ENCODE measurements at regions not wholly inside any gene's neighbourhood (a gene's known extent, or its start where the extent isn't known, plus 50 kb on each side); places are given as distances from the start of the nearest gene placed in this dataset.

DNA sequence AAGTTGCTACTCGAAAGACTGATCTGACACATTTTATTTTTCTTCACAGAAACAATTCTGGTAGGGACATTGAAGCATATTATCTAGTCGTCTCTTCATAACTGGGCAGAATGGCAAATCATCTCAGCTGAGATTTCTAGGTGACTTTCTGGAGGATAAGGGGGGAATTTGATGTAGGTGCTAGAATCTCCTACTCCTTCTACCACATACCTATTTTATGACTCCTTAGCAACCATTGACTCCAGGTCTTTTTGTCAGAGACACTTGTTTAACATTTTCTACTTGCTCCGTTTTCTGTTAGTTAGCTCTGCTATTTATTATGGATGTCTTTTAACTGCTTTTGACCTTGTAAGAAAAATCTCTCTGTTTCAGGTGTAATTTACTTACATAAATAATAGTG lies 380.9 kb upstream of the SEMA3C start:
- H3K4me3 ChIP-seq (replicated peaks in 1 of 3) = no peak overlapping the region
- H3K4me1 ChIP-seq = peaks cover 0 to 3% of the 10 kb centered on the region in 2 donors
- no peak overlapping the region for H3K27ac ChIP-seq
- no peaks in the 10 kb centered on the region for H3K9me3 ChIP-seq
- 70 to 72% methylated on average over 3 of the region's 3 CpGs for WGBS, 2 donors
- H3K36me3 ChIP-seq = no peaks in the 10 kb centered on the region
- DNase-seq = no peak
- TF ChIP-seq POLR2A (IDR thresholded peaks at IDR 0.05) = no peak
- TF ChIP-seq, protein P1, sequence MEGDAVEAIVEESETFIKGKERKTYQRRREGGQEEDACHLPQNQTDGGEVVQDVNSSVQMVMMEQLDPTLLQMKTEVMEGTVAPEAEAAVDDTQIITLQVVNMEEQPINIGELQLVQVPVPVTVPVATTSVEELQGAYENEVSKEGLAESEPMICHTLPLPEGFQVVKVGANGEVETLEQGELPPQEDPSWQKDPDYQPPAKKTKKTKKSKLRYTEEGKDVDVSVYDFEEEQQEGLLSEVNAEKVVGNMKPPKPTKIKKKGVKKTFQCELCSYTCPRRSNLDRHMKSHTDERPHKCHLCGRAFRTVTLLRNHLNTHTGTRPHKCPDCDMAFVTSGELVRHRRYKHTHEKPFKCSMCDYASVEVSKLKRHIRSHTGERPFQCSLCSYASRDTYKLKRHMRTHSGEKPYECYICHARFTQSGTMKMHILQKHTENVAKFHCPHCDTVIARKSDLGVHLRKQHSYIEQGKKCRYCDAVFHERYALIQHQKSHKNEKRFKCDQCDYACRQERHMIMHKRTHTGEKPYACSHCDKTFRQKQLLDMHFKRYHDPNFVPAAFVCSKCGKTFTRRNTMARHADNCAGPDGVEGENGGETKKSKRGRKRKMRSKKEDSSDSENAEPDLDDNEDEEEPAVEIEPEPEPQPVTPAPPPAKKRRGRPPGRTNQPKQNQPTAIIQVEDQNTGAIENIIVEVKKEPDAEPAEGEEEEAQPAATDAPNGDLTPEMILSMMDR (IDR thresholded peaks at IDR 0.05) = no peak
- intact Hi-C loops (cut with DNase I) = no loop called here
- no peaks in the 10 kb centered on the region for H3K27me3 ChIP-seq

DNA sequence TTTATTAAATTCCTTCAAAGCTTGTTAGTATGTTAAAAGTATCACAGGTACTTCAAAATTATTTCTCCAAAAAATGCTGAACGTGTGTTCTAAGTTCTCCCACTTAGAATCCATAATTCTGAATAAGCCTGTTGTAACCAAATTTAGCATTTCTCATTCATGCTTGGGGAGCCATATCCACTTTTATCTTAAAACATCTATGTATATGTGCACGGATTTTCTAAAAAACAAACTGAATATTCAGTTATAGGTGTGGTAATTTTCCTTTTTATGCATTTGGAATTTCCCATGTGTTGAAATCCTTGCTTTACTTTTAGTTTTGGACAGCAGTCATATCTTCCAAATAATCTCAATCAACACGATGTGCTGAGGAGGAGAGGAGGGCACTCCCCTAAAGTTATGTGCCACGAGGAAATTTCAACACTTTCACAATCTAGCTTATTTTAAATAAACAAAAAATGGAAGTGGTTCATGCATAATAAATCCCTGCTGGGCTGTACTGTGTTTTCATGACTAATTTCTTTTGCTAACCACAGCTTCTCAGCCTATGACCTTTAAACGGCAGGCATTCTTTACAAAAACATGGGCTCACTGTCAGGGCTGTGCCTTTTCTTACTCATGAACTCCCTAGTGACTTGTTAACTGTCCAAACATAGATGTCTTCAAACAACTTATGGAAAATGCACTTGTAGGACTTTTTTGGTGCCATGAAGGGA lies 380.3 kb upstream of the SEMA3C start:
- DNase-seq = no peak
- Histone ChIP-seq H3K4me1 (peaks cover 0 to 3% of the 10 kb centered on the region in 2 donors), H3K36me3 (no peaks in the 10 kb centered on the region), H3K4me3 (replicated peaks in 1 of 3) (no peak overlapping the region), H3K27me3 (no peaks in the 10 kb centered on the region), H3K9me3 (no peaks in the 10 kb centered on the region), H3K27ac (no peak overlapping the region)
- intact Hi-C loops (cut with DNase I) = no loop called here
- 39 to 42% methylated on average over 5 of the region's 5 CpGs for WGBS, 2 donors
- TF ChIP-seq, protein P1 (IDR thresholded peaks at IDR 0.05) = no peak
- TF ChIP-seq POLR2A (IDR thresholded peaks at IDR 0.05) = no peak

DNA sequence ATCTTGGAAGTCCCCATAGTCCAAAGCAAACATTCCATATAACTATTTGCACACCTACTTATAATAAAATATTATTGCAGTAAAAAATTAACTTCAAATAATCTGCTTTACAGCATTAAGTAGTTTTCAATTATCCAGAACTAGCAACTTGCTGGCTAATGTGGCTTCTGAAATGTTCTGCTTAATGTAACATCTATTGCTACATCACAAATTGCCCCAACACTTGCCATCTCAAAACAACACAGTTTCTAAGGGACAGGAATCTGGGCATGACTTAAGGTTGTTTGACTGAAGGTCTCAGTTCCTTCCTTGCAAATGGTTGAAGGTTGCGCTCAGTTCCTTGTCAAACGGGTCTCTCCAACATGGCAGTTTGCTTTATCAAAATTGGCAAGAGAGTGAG lies 378.5 kb upstream of the SEMA3C start:
- no peak overlapping the region for H3K4me3 ChIP-seq (replicated peaks in 1 of 3)
- H3K9me3 ChIP-seq = no peaks in the 10 kb centered on the region
- no peak for TF ChIP-seq POLR2A (IDR thresholded peaks at IDR 0.05)
- TF ChIP-seq, protein P1 (IDR thresholded peaks at IDR 0.05) = no peak
- no peaks in the 10 kb centered on the region for H3K36me3 ChIP-seq
- H3K27ac ChIP-seq = no peak overlapping the region
- no peak for DNase-seq
- peaks cover 0 to 3% of the 10 kb centered on the region in 2 donors for H3K4me1 ChIP-seq
- intact Hi-C loops (cut with DNase I) = no loop called here
- no peaks in the 10 kb centered on the region for H3K27me3 ChIP-seq
- 39 to 43% methylated on average over 2 of the region's 2 CpGs for WGBS, 2 donors

DNA sequence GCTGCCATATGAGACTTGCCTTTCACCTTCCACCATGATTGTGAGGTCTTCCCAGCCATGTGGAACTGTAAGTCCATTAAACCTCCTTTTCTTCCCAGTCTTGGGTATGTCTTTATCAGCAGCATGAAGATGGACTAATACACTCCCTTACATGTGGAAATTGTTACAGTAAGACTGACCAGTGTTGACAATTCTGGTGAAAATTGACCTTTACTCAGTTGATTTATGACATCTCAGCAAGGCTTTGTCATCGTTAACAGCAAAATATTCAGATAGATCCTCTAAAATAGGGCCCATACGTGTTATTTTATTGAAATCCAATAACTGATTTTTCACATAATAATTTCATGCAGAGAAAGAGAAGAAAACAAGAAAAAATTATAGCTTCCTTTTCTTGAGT lies 377.9 kb upstream of the SEMA3C start:
- no peak overlapping the region for H3K4me3 ChIP-seq (replicated peaks in 1 of 3)
- intact Hi-C loops (cut with DNase I) = no loop called here
- no peak for DNase-seq
- TF ChIP-seq, protein P1 (IDR thresholded peaks at IDR 0.05) = no peak
- TF ChIP-seq POLR2A (IDR thresholded peaks at IDR 0.05) = no peak
- no peaks in the 10 kb centered on the region for H3K27me3 ChIP-seq
- WGBS, 2 donors = 95 to 97% methylated on average over 2 of the region's 2 CpGs
- H3K9me3 ChIP-seq = no peaks in the 10 kb centered on the region
- peaks cover 0 to 3% of the 10 kb centered on the region in 2 donors for H3K4me1 ChIP-seq
- H3K36me3 ChIP-seq = no peaks in the 10 kb centered on the region
- H3K27ac ChIP-seq = no peak overlapping the region

DNA sequence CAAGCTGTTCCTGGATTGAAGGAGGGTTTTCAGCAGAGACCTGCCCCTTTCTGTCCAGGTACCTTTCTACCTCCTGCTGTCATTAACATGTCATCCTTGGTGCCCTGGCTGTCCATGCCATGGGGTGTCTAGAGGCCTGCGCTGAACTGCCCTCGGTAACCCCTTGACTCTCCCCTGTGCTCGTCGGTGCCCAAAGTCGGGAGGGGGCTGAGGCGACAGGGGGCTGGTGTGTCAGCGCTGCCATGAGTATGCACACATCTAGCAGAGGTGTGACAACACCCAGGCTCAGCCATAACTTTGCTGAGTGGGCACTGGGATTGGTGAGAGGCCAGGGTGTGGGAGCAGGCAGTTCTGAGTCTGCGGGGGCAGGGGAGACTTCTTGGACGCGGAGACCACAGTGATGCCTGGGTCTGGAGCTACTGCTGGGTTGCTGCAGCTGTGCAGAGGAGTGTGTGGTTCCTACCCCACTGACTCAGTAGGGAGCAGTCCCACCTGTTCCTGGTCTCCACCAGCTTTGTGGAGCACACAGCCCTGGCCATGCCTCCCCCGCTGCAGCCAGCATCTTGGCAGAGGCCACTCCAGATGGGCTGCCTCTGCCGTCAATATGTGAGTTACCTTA lies 376.2 kb upstream of the SEMA3C start:
- DNase-seq = no peak
- Histone ChIP-seq H3K36me3 (no peaks in the 10 kb centered on the region), H3K27me3 (no peaks in the 10 kb centered on the region), H3K9me3 (no peaks in the 10 kb centered on the region), H3K4me1 (peaks cover 0 to 3% of the 10 kb centered on the region in 2 donors), H3K4me3 (replicated peaks in 1 of 3) (no peak overlapping the region), H3K27ac (no peak overlapping the region)
- intact Hi-C loops (cut with DNase I) = no loop called here
- 74 to 96% methylated on average over 4 to 9 of the region's 12 CpGs for WGBS, 2 donors
- TF ChIP-seq, protein P1 (IDR thresholded peaks at IDR 0.05) = no peak
- TF ChIP-seq POLR2A (IDR thresholded peaks at IDR 0.05) = no peak

Data from thyroid gland (tissue), 4 donors.